Astrocyte of the hippocampus (primary cell): ENCODE measurements at regions not wholly inside any gene's neighbourhood (a gene's known extent, or its start where the extent isn't known, plus 50 kb on each side); places are given as distances from the start of the nearest gene placed in this dataset.

Experiments used
- DNase-seq: peaks from one replicate; pipeline ENCODE4 v3.0.0; 2011; ENCODE audit warnings: low read depth, low spot score

DNA sequence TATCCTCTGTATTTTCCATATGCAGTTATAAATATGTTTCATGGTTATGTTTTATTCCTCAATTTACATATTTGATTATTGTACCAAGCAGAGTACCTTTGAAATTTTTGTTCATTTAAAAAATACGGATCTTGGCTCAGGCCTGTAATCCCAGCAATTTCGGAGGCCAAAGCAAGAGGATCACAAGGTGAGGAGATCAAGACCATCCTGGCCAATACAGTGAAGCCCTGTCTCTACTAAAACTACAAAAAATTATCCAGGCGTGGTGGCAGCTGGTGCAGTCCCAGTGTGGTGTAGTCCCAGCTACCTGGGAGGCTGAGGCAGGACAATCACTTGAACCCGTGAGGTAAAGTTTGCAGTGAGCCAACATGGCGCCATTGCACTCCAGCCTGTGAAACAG is 251.2 kb upstream of the TPTE start:
- DNase-seq = peak; percentile 1

DNA sequence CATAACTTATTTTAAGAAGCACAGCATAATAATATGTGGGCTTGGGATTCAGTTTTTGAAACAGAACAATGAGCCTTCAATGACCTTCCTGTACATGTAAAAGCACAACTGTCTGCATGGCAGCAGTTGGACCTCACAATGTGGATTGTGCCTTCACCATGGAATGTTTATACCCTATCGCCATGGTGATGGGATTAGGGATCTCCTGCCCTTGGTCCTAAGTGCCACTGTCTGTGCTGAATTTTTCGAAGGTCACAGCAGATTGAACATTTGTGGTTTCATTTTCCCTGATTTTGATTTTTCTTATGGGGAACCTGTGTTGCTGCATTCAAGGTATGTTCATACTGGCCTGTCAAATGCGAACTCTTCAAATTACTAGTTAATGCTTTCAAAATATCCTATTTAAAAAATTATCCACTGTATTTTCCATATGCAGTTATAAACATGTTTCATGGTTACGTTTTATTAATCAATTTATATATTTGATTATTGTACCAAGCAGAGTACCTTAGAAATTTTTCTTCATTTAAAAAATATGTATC is 249.6 kb upstream of the TPTE start:
- peak; percentile 0 for DNase-seq

DNA sequence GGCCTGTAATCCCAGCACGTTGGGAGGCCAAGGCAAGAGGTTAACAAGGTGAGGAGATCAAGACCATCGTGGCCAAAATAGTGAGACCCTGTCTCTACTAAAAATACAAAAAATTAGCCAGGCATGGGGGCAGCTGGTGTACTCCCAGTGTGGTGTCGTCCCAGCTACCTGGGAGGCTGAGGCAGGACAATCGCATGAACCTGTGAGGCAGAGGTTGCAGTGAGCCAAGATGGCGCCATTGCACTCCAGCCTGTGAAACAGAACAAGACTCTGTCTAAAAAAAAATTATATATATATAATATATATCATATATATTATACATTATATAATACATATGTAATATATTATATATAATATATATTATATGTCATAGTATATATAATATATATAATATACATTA is 249.2 kb upstream of the TPTE start:
- DNase-seq = peak; percentile 0

DNA sequence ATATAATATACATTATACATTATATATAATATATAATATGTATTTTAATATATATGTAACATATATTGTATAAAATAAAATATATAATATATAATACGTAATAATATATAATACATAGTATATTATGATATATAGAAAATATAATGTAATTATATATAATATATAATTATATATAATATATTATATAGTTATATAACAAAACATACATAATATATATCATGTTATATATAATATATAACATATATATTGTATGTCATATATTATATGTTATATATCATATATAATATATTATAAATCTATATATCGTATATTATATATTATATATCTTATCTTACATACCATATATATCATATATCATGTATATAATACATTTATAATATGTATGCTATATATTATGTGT is 248.2 kb upstream of the TPTE start:
- DNase-seq = no peak

DNA sequence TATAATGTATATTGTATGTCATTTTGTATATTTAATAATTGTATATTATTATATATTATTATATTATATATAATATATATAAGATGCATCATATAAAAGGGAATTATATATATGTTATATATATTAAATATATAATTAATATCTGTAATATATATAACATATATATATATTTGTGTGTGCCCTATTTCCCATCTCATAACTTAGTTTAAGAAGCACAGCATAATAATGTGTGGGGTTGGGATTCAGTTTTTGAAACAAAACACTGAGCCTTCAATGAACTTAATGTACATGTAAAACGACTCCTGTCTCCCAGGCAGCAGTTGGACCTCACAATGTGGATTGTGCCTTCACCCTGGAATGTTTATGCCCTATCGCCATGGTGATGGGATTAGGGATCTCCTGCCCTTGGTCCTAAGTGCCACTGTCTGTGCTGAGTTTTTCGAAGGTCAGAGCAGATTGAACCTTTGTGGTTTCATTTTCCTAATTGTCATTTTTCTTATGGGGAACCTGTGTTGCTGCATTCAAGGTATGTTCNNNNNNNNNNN is 247.5 kb upstream of the TPTE start:
- DNase-seq = peak; percentile 0
